ENCODE measurements at regions not wholly inside any gene's neighbourhood (a gene's known extent, or its start where the extent isn't known, plus 50 kb on each side); places are given as distances from the start of the nearest gene placed in this dataset.
A peak's percentile ranks its signal among the peaks of the same experiment; 100 is the strongest.

- DNase-seq (ENCODE audit: low spot score), result no peak
These were observed 60.8 kb downstream of the NSMCE3 start for GRCh38 chr15:29208836-29209235.

GRCh38 chr15:29208352-29208751 lies 61.3 kb downstream of the NSMCE3 start:
- DNase-seq (ENCODE audit: low spot score), result peak; percentile 9

DNA sequence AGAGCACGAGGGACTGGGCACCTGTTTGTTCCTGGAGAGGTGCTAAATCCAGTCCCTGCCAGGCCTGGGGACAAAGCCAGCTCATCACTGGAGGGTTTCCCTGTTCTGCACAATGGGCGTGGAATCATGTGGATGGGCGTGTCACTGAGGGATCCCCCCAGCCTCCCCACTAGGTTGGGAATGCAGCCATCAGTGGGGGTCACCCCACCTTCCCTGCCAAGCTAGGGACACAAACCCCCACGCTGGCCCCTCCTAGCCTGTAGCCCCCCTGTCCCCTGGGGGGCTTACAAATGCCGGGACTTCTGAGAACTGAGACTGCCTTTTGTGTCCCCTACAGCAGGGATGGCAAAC lies 61.9 kb downstream of the NSMCE3 start:
- DNase-seq (ENCODE audit: low spot score), result no peak

- DNase-seq (ENCODE audit: low spot score), result no peak
These were observed 62.4 kb downstream of the NSMCE3 start for GRCh38 chr15:29207027-29207757.

- no peak for DNase-seq (ENCODE audit: low spot score)
These were observed 64.4 kb downstream of the NSMCE3 start for GRCh38 chr15:29205186-29205585.

DNA sequence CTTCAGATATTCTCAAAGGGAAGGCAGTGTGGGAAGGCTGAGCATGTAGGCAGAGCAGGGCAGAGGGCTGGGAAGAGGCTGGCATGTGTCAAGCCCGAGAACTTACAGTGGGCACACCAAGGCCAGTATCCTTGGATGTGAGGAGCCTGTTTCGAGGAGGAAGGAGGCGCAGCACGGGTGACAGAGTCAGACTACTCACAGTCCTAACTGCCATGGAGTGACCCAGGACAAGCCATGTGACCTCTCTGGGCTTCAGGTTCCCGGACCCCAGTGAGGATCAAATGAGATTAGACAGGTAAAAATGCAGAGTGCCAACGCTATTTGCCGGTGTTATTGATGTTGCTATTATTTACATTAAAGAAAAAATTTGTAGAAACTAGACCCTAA lies 65.3 kb downstream of the NSMCE3 start:
- DNase-seq (ENCODE audit: low spot score), result no peak

GRCh38 chr15:29203718-29204368 lies 65.8 kb downstream of the NSMCE3 start:
- no peak for DNase-seq (ENCODE audit: low spot score)

DNA sequence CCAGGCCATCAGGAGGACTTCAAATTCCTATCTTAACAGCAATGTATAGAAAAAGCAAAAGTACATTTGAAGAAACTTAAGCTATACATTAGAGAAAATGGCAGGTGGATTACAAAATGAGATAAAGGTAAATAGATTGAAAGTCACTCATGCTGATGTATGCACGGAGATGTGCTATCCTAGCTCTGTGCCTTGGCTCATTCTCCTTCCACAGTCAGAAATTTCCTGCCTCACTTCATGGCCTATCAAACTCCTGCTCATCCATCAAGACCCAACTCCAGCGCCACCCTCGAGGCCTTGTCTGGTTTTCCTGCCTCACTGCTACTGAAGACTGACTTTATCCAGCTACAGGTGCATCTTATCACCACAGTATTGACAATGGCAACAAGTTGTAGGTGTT lies 72.9 kb downstream of the NSMCE3 start:
- DNase-seq (ENCODE audit: low spot score), result no peak

GRCh38 chr15:29196290-29196689 lies 73.3 kb downstream of the NSMCE3 start:
- DNase-seq (ENCODE audit: low spot score), result no peak

DNA sequence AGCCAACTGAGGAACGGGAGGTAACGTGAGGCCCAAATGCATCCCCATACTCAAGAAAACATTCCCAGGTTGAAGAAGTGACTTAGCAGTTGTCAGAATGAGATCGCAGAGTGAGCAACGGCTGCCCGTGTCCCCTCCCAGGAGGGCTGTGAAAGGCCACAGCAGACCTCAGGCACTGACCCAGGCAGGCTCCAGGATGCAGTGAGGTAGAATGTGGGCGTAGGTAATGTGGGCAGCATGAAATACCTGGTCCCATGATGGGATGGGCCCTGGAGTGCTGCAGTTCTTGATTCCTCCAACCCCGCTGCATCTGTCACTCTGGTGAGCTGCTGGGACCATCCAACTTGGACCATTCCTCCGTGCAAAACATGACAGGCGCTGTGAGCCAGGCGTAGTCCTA lies 74.8 kb downstream of the NSMCE3 start:
- no peak for DNase-seq (ENCODE audit: low spot score)

DNA sequence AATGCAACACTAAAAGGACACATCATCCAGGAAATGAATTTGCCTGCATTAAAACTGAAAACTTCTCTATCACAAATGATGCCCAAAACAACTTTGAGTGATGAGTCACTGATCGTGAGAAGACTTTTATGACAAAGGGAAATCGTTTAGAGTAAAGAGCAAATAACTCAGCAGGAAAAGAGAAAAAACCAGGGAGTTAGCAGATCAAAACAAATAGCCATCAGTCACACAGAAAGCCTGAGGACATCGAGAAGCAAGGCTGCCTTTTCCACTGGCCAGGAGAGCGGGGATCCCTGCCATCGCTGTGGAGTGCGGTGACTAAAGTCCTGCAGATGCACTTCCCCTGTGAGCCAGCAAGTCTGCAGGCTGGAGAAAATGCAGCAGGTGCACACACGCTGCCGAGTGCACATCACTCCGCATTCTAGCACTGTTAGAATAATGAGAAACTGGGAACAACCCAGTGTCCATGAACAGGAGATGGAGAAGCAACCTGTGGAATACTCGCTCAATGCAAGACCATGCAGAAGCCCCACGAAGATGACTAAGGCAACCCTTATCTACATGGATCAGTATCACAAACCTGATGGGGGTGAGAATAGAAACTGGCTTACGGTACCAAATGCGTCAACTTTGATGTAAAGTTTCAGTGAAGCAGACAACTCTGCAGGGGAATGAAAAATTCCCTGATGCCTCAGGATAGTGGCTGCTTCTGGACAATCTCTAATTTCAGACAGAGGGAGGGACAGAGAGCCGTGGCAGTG lies 86.4 kb downstream of the NSMCE3 start:
- DNase-seq (ENCODE audit: low spot score), result no peak

DNA sequence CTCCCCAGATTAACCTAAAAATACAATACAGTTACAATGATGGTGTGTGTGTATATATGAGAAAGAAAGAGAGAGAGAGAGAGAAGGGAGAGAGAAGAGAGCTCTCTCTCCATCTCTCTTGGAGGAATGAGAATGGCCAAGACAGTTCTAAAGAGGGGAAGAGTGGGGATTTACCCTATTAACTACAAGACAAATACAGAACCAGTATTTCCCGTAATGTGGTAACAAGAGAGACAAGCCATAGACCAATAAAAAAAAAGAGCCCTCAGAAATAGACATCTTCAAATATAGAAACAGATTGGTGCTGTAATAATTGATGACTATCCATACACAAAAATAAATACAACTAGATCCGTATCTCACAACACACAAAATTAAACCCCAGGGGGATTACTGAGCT lies 87.0 kb downstream of the NSMCE3 start:
- DNase-seq (ENCODE audit: low spot score), result no peak

- DNase-seq (ENCODE audit: low spot score), result no peak
These were observed 96.6 kb downstream of the NSMCE3 start for GRCh38 chr15:29172742-29173725.

- no peak for DNase-seq (ENCODE audit: low spot score)
These were observed 99.1 kb downstream of the NSMCE3 start for GRCh38 chr15:29170521-29170920.

Data from umbilical cord (tissue), 1 donor.